HUDEP-2 (cell line): ENCODE measurements at regions not wholly inside any gene's neighbourhood (a gene's known extent, or its start where the extent isn't known, plus 50 kb on each side); places are given as distances from the start of the nearest gene placed in this dataset.
A peak's percentile ranks its signal among the peaks of the same experiment; 100 is the strongest.

Source experiments
- DNase-seq, 76 experiments: peaks; one replicate each; lab custom pipeline; 2025; ENCODE audit not compliant: unreplicated experiment in 76 of 76; lab: John Stamatoyannopoulos, UW

GRCh38 chr2:121110924-121111323 lies 174.1 kb downstream of the TFCP2L1 start:
- DNase-seq, result no peak

DNA sequence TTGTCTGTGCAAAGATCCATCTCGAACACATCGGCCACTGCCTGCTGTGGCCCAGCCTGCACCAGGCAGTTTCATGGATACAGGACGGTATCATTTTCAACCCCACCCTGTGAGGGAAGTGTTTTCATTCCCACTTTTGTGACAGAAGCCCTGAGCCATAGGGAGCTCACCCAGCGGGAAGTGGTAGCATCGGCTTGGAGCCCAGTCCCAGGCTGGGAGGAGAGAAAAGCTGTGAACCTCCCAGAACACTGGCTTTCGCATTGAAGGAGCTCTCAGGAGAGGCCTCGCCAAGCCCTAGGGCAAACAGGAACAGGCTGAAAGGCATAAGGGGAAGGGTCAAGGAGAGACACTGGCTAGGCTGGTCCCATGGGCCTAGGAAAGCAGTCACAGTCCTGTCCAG lies 166.1 kb downstream of the TFCP2L1 start:
- DNase-seq, result no peak

DNA sequence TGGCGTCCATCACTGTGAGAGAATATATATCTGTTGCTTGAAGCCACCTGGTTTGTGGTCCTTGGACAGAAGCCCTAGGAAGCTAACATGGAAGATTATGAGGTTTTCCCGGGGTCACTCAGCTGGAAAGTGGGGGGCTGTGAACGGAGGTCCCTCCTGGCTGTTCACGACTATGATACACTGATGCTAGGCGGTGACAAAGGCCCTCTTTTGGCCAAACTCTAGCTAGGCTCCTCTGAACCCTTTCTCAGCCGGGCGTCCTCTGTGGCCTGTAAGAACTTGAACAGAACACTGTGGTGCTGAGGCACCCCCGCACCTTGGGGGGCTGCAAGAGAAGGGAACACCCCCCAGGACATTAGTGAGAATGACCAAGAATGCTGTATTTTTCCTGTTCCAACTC lies 164.6 kb downstream of the TFCP2L1 start:
- no peak for DNase-seq

GRCh38 chr2:121120991-121121390 lies 164.0 kb downstream of the TFCP2L1 start:
- no peak for DNase-seq

DNA sequence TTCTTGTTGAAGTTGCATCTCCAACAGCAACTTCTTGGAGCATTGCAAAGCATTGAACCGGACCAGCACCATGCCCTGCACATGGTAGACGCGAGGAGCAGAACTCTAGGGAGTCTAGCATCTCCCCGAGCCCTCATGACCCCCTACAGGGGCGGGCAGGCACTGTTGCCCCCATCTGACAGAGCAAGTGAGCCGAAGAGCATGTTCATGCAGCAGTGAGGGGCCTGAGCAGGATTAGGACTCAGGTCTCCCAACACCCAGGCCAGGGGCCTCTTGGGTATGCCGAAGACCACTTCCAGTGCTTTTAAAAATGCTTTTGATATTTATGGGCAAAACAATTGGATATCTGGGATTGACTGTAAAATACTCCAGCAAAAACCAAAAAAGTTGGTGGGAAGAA lies 163.3 kb downstream of the TFCP2L1 start:
- no peak for DNase-seq

- DNase-seq, result no peak
Observed at GRCh38 chr2:121123268-121123667, 161.7 kb downstream of the TFCP2L1 start.

DNA sequence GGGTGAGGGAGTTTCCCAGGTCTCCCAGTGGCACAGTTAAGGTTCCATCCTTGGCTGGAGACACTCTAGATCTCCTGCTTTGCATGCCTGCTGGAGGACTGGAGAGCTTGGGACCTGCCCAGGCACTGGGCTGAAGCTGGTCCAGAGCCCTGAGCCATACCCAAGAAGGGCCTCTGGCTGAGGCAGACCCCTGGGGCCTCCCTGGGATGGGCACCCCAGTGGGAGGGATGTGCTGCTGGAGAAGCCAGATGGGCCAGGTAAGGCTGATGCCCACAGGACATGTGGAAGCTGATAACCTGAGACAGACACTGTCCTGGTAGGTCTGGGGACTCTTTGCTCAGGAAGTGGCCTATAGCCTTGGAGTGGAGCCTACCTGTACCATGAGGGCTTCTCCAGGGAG lies 160.7 kb downstream of the TFCP2L1 start:
- no peak for DNase-seq

- no peak for DNase-seq
Observed at GRCh38 chr2:121125350-121125749, 159.7 kb downstream of the TFCP2L1 start.

- DNase-seq, result peak in 54 of 76 experiments; percentile 3 to 65 (median 32)
Observed at GRCh38 chr2:121128741-121129659, 156.0 kb downstream of the TFCP2L1 start.

DNA sequence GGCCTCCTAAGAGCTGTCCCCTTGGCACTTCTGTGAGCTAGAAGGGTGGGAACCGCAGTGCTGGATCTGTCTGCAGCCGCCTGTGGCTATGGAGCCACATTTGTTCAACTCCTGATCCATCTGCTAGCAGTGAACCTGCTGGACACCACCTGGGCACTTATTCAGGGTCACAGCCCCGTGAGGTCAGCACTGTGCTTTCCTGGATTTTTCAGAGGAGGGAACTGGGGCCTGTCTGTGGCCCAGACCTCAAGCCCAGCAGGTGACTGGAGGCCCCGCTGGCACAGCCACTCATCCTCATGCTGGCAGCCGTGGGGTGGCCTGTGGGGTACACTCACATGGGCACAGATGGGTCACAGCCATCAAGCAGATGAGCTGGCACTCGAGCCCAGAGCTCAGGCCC lies 155.3 kb downstream of the TFCP2L1 start:
- no peak for DNase-seq

DNA sequence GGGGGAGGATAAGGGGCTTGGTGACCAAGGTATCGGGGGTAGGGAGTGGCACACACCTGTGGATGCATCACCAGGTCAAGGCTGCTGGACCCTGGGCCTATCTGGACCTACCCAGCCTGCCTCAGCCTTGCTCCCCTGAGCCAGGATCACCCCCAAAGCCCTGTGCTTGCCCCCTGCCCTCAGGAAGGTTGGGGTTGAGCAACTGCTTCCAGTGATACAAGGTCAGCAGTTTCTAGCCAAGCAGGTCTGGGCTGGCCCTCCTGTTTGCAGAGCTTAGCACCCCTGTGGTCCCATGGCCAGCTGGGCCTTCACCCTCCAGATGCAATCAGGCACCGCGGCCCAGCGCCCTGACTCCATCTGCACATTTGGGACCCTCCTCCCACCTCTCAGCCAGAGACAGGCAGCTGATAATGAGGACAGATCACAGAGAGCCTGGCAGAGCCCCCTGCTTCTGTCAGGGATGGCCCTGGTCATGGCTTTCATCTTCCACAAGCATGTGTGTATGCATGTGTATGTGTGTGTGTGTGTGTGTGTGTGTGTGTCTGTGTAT lies 154.6 kb downstream of the TFCP2L1 start:
- no peak for DNase-seq

GRCh38 chr2:121131375-121131774 lies 153.6 kb downstream of the TFCP2L1 start:
- DNase-seq, result no peak

GRCh38 chr2:121132054-121132761 lies 152.8 kb downstream of the TFCP2L1 start:
- no peak for DNase-seq

DNA sequence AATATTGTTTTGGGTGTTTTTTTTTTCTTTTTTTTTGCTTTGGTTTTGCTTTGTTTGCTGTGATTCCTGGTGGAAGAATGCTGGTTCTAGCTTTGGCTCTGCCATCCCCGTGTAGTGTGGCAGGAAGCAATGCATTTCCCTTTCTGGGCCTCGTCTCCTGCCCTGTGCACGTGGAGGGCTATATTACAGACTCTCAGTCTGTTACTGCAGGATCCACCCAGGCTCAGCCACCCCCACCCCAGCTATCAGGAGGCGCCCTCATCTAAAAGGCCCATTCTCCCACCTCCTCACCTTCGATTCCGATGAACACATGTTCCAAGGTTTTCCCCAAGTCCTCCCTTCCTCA lies 152.3 kb downstream of the TFCP2L1 start:
- no peak for DNase-seq

GRCh38 chr2:121133551-121134319 lies 151.3 kb downstream of the TFCP2L1 start:
- DNase-seq, result no peak

- DNase-seq, result no peak
Observed at GRCh38 chr2:121134728-121135127, 150.3 kb downstream of the TFCP2L1 start.

DNA sequence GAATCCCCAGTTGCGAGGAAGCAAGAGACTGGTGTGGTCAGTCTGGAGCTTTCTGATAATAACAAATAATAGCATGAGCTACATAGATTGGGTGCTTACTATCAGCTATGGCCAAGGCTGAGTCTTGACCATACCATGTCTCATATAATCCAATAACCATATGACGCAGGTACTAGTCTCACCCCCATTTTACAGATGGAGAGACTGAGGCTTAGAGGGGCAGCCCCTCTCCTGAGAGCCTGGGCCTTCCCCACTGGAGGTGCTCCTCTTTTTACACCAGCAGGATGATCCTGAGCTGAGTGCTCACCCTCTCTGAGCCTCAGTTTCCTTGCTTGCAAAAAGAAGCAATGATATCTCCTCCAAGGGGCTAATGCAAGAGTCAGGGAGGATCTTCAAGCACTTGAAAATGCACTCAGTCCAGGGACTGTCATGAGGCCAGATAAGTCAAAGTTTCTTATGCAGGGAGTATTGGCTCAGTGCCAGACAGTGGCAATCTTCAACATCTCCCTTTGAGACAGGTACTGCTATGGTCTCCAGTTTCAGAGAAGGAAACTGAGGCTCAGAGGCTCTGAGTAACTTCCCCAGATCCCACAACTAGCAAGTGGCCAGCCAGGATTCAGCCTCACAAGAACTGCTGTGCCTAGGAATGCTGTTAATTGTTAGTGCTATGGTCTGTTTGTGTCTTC lies 149.7 kb downstream of the TFCP2L1 start:
- DNase-seq, result no peak

DNA sequence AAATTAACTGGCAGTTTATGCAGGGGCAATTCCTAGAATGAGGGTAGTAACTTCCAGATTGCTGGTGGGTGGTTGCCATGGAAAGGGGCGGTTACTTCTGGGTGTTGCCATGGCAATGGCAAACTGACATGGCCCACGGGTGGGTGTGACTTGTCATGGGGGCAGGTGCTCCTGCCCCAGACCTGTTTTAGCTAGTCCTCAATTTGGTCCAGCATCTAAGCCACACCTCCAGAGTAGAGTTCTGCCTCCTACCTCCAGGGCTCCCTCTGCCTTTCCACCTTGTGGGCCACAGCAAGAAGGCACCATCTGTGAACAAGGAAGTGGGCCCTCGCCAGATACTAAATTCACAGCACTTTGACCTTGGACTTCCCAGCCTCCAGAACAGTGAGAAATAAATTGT lies 148.7 kb downstream of the TFCP2L1 start:
- DNase-seq, result no peak

DNA sequence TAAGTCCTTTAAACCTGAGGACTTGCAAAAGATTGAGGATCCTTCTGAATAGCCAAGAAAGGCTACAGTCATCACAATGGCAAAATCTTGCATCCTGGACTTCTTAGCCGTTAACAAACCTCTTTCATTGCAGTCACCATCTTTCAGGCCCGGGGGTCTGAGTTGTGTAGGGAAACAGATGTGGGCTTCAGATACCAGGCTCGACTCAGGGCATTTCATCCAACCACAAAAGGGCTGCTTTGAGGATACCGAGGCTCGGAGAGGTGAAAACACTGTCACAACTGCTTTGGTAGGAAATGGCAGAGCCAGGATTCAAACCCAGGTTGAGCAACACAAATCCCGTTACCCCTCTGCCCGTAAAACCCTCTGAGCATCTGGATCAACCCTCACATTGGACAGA lies 147.4 kb downstream of the TFCP2L1 start:
- no peak for DNase-seq

DNA sequence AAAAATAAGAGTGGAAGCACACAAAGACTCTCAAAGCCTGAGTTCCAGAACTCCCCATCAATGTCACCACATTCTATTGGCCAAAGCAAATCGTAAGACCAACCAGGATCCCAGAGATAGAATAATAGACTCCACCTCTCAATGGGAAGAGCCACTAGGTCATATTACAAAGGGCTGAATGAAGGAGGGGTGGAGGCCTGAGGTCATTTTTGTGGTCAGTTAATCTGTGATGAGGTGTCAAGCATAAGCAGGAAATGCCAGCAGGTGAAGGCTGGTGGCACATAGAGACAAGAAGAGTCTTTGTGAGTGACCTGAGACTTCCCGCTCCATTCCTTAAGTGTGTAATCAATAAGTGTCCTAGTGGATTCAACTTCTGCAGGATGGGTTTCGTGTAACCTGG lies 144.3 kb downstream of the TFCP2L1 start:
- no peak for DNase-seq
